ENCODE measurements at regions not wholly inside any gene's neighbourhood (a gene's known extent, or its start where the extent isn't known, plus 50 kb on each side); places are given as distances from the start of the nearest gene placed in this dataset.

- TF ChIP-seq EZH2 (IDR thresholded peaks at IDR 0.05; ENCODE audit: insufficient read depth, poor library complexity, severe bottlenecking) (no peak), EZH2phosphoT487 (IDR thresholded peaks at IDR 0.05; ENCODE audit: insufficient read depth, low read depth) (no peak)
Observed at GRCh38 chr21:38729291-38729690, 76.4 kb upstream of the ETS2 start.

All from GM23248 (cell line).